GM12878 (cell line): ENCODE measurements at regions not wholly inside any gene's neighbourhood (a gene's known extent, or its start where the extent isn't known, plus 50 kb on each side); places are given as distances from the start of the nearest gene placed in this dataset.

Experiments
- ATAC-seq: fragments of 200-7000 bp; cut with Tn5 transposase; 3 replicates; pipeline ENCODE4 v1.9.1; 2020; ENCODE audit warnings: mild to moderate bottlenecking, moderate library complexity
- BruUV-seq: library from RNA; stranded (reverse); fragments of 400-500 nt; replicated peaks from 2 replicates; lab custom pipeline; 2021; lab: Mats Ljungman, UMichigan
- CTCF ChIA-PET: fragments of 300-600 bp; sonication (Branson Sonifier 250); formaldehyde crosslinking; extraction: SDS; loops from one replicate; lab custom pipeline; 2021; ENCODE audit warnings: inconsistent platforms; lab: Yijun Ruan, JAX
- POLR2A ChIA-PET: fragments of 350-600 bp; formaldehyde crosslinking; extraction: SDS; loops from one replicate; lab custom pipeline; 2021; ENCODE audit warnings: inconsistent platforms; lab: Charles Lee
- RAD21 ChIA-PET: fragments of 300-600 bp; sonication (Branson Sonifier 250); formaldehyde crosslinking; loops from one replicate; lab custom pipeline; 2023; ENCODE audit warnings: antibody characterized with exemption; ENCODE audit not compliant: unreplicated experiment; lab: Charles Lee
- SMC1A ChIA-PET: fragments of 300-600 bp; sonication (Branson Sonifier 250); formaldehyde crosslinking; loops from one replicate; lab custom pipeline; 2023; ENCODE audit not compliant: unreplicated experiment, uncharacterized antibody; lab: Charles Lee
- DNase-seq: peaks from one replicate; pipeline ENCODE4 v3.0.0-alpha.2; 2011; ENCODE audit warnings: low read depth, low spot score
- FAIRE-seq: peaks from 3 replicates; lab custom pipeline; 2011; peaks lifted over from hg19 to GRCh38; lab: Jason Lieb, UNC
- H2AFZ ChIP-seq: 2 replicates; pipeline ENCODE4 v1.6.0; 2011; ENCODE audit warnings: low read depth, low read length, control low read depth; ENCODE audit not compliant: control insufficient read depth
- H3K27ac ChIP-seq: 2 replicates; pipeline ENCODE4 v1.5.1; 2011; ENCODE audit warnings: control low read depth; ENCODE audit not compliant: control insufficient read depth, insufficient read depth
- H3K27me3 ChIP-seq, 2 experiments: replicated peaks in 1 of 2; 2 replicates each; pipeline versions ENCODE4 v1.6.0 to v1.6.1; 2011; ENCODE audit warnings: low read length in 1 of 2; ENCODE audit not compliant: control insufficient read depth in 2 of 2, insufficient read depth in 2 of 2
- H3K36me3 ChIP-seq, 2 experiments: 2 replicates each; pipeline ENCODE4 v1.5.1; 2011; ENCODE audit warnings: low read length in 1 of 2; ENCODE audit not compliant: control insufficient read depth in 2 of 2, insufficient read depth in 2 of 2
- H3K4me1 ChIP-seq: 2 replicates; pipeline ENCODE4 v1.6.1; 2011; ENCODE audit warnings: mild to moderate bottlenecking, low read length, moderate library complexity, mixed read lengths; ENCODE audit not compliant: control insufficient read depth, insufficient read depth
- H3K4me2 ChIP-seq: 2 replicates; pipeline ENCODE4 v1.6.0; 2011; ENCODE audit warnings: control low read depth; ENCODE audit not compliant: control insufficient read depth, insufficient read depth
- H3K4me3 ChIP-seq: fragments of 200-600 bp; sonication (generic); 2 replicates; pipeline ENCODE4 v1.5.1; 2016
- H3K79me2 ChIP-seq: 2 replicates; pipeline ENCODE4 v1.6.0; 2011; ENCODE audit warnings: low read length; ENCODE audit not compliant: control insufficient read depth, insufficient read depth
- H3K9ac ChIP-seq: 2 replicates; pipeline ENCODE4 v1.8.0; 2011; ENCODE audit warnings: low read length, control low read depth, mixed read lengths; ENCODE audit not compliant: control insufficient read depth, insufficient read depth
- H3K9me3 ChIP-seq: replicated peaks from 3 replicates; pipeline ENCODE4 v1.5.1; 2011; ENCODE audit warnings: mild to moderate bottlenecking, low read length; ENCODE audit not compliant: control insufficient read depth, insufficient read depth
- H4K20me1 ChIP-seq: 2 replicates; pipeline ENCODE4 v1.6.0; 2011; ENCODE audit not compliant: control insufficient read depth, insufficient read depth
- CEBPB ChIP-seq, 2 experiments: fragments of 150-350 bp in 1 of 2; IDR thresholded peaks; 2 replicates each; pipeline ENCODE4 v1.6.1; 2012 to 2014; ENCODE audit warnings: low read depth in 2 of 2, low read length in 2 of 2, borderline replicate concordance in 1 of 2, inconsistent platforms in 1 of 2
- ETV6 ChIP-seq, 2 experiments: fragments of 450-650 bp in 1 of 2; IDR thresholded peaks in 1 of 2; conservative IDR thresholded peaks in 1 of 2; 2 replicates each; pipeline ENCODE4 v1.6.1; 2014; ENCODE audit warnings: antibody characterized with exemption in 1 of 2, borderline replicate concordance in 1 of 2, low read depth in 1 of 2, mild to moderate bottlenecking in 1 of 2, moderate library complexity in 1 of 2
- HDAC6 ChIP-seq: fragments of 200-600 bp; sonication (generic); IDR thresholded peaks from one replicate; pipeline ENCODE4 v1.8.0; 2017; ENCODE audit warnings: antibody characterized with exemption; ENCODE audit not compliant: unreplicated experiment
- JUNB ChIP-seq: IDR thresholded peaks from 2 replicates; pipeline ENCODE4 v1.6.1; 2016; ENCODE audit warnings: antibody characterized with exemption, mild to moderate bottlenecking
- MAX ChIP-seq: IDR thresholded peaks from 2 replicates; pipeline ENCODE4 v1.6.1; 2012; ENCODE audit warnings: low read depth, low read length, improper control_type of control experiment
- MXI1 ChIP-seq: fragments of 150-350 bp; IDR thresholded peaks from 2 replicates; pipeline ENCODE4 v1.6.1; 2011; ENCODE audit warnings: low read depth, mild to moderate bottlenecking, inconsistent platforms, low read length, improper control_type of control experiment
- NBN ChIP-seq: fragments of 450-650 bp; IDR thresholded peaks from 2 replicates; pipeline ENCODE4 v1.6.1; 2016
- NFXL1 ChIP-seq: fragments of 450-650 bp; IDR thresholded peaks from 2 replicates; pipeline ENCODE4 v1.6.1; 2017; ENCODE audit warnings: antibody characterized with exemption, mild to moderate bottlenecking, borderline replicate concordance
- NR2C2 ChIP-seq: IDR thresholded peaks from 2 replicates; pipeline ENCODE4 v1.6.1; 2011; ENCODE audit warnings: borderline replicate concordance, low read depth; ENCODE audit not compliant: control insufficient read depth, insufficient read length
- RFX5 ChIP-seq: IDR thresholded peaks from 2 replicates; pipeline ENCODE4 v1.6.1; 2011; ENCODE audit warnings: low read depth, low read length, improper control_type of control experiment
- RUNX3 ChIP-seq: IDR thresholded peaks from 2 replicates; pipeline ENCODE4 v1.6.1; 2012; ENCODE audit warnings: low read length, inconsistent platforms
- SMARCA5 ChIP-seq: fragments of 450-650 bp; IDR thresholded peaks from 2 replicates; pipeline ENCODE4 v1.6.1; 2017; ENCODE audit warnings: mild to moderate bottlenecking
- TAF1 ChIP-seq: IDR thresholded peaks from 2 replicates; pipeline ENCODE4 v1.6.1; 2011; ENCODE audit warnings: mild to moderate bottlenecking, low read depth, low read length, borderline replicate concordance
- TARDBP ChIP-seq: IDR thresholded peaks from 2 replicates; pipeline ENCODE4 v1.6.1; 2016; ENCODE audit warnings: borderline replicate concordance
- TCF12 ChIP-seq: IDR thresholded peaks from 2 replicates; pipeline ENCODE4 v1.6.1; 2011; ENCODE audit warnings: low read depth, mild to moderate bottlenecking, low read length
- TCF3 ChIP-seq: IDR thresholded peaks from 2 replicates; pipeline ENCODE4 v1.6.1; 2012; ENCODE audit warnings: low read depth, mild to moderate bottlenecking, low read length, borderline replicate concordance; ENCODE audit not compliant: insufficient read depth
- WGBS: methylation state at CpG from one replicate; pipeline ENCODE4 v1.1.6; 2016; ENCODE audit warnings: low lambda C conversion rate; ENCODE audit not compliant: insufficient replicate concordance, insufficient coverage; ENCODE audit errors: missing lambda C conversion rate; 5-methylcytosine and 5-hydroxymethylcytosine counted together
- in situ Hi-C: fragments of 300-500 bp; cut with MboI; formaldehyde crosslinking; loops from 9 replicates; pipeline ENCODE4 v1.14.3; 2018; ENCODE audit warnings: mixed read lengths
- intact Hi-C: fragments of 100-400 bp; cut with micrococcal nuclease; formaldehyde crosslinking; loops from one replicate; pipeline ENCODE4 v1.14.2; 2022; ENCODE audit not compliant: unreplicated experiment
- TF ChIP-seq, protein P1 (sequence below): fragments of 450-650 bp; IDR thresholded peaks from 2 replicates; pipeline ENCODE4 v1.6.1; 2017; ENCODE audit warnings: mild to moderate bottlenecking
- TF ChIP-seq, protein P2 (sequence below): fragments of 450-650 bp; formaldehyde crosslinking; IDR thresholded peaks from 2 replicates; pipeline ENCODE4 v1.4.0; 2022; ENCODE audit warnings: mild to moderate bottlenecking, moderate library complexity
- TF ChIP-seq, protein P3 (sequence below): IDR thresholded peaks from 2 replicates; pipeline ENCODE4 v1.6.1; 2012; ENCODE audit warnings: low read depth, low read length, improper control_type of control experiment

- intact Hi-C loops (no loop called here), in situ Hi-C loops (no loop called here)
- POLR2A ChIA-PET: no interaction called here
- H3K9ac ChIP-seq: no peak overlapping the region
- H3K4me2 ChIP-seq: no peak overlapping the region
- ATAC-seq (no peak), FAIRE-seq (no peak), DNase-seq (no peak)
- TF ChIP-seq TCF12 (no peak), NR2C2 (no peak), TCF3 (no peak), MAX (no peak), HDAC6 (no peak), SMARCA5 (no peak), MXI1 (no peak), RUNX3 (no peak), ETV6 (conservative IDR thresholded peaks at IDR 0.05 in 1 of 2, IDR thresholded peaks at IDR 0.05 in 1 of 2; ENCODE audit: borderline replicate concordance in 1 of 2, low read depth in 1 of 2) (no peak), NFXL1 (no peak), TAF1 (no peak), CEBPB (IDR thresholded peaks at IDR 0.05; ENCODE audit: borderline replicate concordance in 1 of 2, low read depth in 2 of 2, low read length in 2 of 2) (no peak), NBN (no peak), TARDBP (no peak), RFX5 (no peak), JUNB (no peak)
- TF ChIP-seq, protein P1, sequence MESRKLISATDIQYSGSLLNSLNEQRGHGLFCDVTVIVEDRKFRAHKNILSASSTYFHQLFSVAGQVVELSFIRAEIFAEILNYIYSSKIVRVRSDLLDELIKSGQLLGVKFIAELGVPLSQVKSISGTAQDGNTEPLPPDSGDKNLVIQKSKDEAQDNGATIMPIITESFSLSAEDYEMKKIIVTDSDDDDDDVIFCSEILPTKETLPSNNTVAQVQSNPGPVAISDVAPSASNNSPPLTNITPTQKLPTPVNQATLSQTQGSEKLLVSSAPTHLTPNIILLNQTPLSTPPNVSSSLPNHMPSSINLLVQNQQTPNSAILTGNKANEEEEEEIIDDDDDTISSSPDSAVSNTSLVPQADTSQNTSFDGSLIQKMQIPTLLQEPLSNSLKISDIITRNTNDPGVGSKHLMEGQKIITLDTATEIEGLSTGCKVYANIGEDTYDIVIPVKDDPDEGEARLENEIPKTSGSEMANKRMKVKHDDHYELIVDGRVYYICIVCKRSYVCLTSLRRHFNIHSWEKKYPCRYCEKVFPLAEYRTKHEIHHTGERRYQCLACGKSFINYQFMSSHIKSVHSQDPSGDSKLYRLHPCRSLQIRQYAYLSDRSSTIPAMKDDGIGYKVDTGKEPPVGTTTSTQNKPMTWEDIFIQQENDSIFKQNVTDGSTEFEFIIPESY: no peak
- TF ChIP-seq, protein P2, sequence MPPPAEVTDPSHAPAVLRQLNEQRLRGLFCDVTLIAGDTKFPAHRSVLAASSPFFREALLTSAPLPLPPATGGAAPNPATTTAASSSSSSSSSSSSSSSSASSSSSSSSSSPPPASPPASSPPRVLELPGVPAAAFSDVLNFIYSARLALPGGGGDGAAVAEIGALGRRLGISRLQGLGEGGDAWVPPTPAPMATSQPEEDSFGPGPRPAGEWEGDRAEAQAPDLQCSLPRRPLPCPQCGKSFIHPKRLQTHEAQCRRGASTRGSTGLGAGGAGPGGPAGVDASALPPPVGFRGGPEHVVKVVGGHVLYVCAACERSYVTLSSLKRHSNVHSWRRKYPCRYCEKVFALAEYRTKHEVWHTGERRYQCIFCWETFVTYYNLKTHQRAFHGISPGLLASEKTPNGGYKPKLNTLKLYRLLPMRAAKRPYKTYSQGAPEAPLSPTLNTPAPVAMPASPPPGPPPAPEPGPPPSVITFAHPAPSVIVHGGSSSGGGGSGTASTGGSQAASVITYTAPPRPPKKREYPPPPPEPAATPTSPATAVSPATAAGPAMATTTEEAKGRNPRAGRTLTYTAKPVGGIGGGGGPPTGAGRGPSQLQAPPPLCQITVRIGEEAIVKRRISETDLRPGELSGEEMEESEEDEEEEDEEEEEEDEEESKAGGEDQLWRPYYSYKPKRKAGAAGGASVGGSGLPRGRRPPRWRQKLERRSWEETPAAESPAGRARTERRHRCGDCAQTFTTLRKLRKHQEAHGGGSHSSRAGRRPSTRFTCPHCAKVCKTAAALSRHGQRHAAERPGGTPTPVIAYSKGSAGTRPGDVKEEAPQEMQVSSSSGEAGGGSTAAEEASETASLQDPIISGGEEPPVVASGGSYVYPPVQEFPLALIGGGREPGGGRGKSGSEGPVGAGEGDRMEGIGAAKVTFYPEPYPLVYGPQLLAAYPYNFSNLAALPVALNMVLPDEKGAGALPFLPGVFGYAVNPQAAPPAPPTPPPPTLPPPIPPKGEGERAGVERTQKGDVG: no peak
- TF ChIP-seq, protein P3, sequence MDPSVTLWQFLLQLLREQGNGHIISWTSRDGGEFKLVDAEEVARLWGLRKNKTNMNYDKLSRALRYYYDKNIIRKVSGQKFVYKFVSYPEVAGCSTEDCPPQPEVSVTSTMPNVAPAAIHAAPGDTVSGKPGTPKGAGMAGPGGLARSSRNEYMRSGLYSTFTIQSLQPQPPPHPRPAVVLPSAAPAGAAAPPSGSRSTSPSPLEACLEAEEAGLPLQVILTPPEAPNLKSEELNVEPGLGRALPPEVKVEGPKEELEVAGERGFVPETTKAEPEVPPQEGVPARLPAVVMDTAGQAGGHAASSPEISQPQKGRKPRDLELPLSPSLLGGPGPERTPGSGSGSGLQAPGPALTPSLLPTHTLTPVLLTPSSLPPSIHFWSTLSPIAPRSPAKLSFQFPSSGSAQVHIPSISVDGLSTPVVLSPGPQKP: no peak
- no peaks in the 10 kb centered on the region for H3K4me1 ChIP-seq
- no peaks in the 10 kb centered on the region for H4K20me1 ChIP-seq
- CTCF ChIA-PET: interaction anchor here (2.5 kb wide), 1 partner anchor 194 kb away, joined by 6 read pairs; no protein-coding TSS in a partner anchor
- H3K79me2 ChIP-seq: no peaks in the 10 kb centered on the region
- H3K9me3 ChIP-seq: no peaks in the 10 kb centered on the region
- H3K27ac ChIP-seq: no peak overlapping the region
- no peaks in the 10 kb centered on the region for H3K27me3 ChIP-seq
- RAD21 ChIA-PET: no interaction called here
- H2AFZ ChIP-seq: no peak overlapping the region
- H3K4me3 ChIP-seq: no peak overlapping the region
- 4% methylated on average over 1 of the region's 1 CpG for whole genome bisulfite sequencing
- no TSS peak for BruUV-seq
- SMC1A ChIA-PET: interaction anchor here (1.2 kb wide), 1 partner anchor 157 kb away, joined by 3 read pairs; no protein-coding TSS in a partner anchor
- H3K36me3 ChIP-seq: no peaks in the 10 kb centered on the region
Observed at GRCh38 chr11:29135504-29135903, 881.3 kb downstream of the KCNA4 start.
